Ovary (tissue), 7 donors: ENCODE measurements at regions not wholly inside any gene's neighbourhood (a gene's known extent, or its start where the extent isn't known, plus 50 kb on each side); places are given as distances from the start of the nearest gene placed in this dataset.

ENCODE experiments used
- DNase-seq, 5 donors: peaks; one replicate each; pipeline ENCODE4 v3.0.0-alpha.2; 2019 to 2020
- H3K27ac ChIP-seq, 2 donors: fragments of 200-600 bp; one replicate each; pipeline versions ENCODE4 v1.5.1 to v1.8.0; 2019 to 2022
- H3K27me3 ChIP-seq: fragments of 200-600 bp; one replicate; pipeline ENCODE4 v1.8.0; 2022
- H3K36me3 ChIP-seq: fragments of 200-600 bp; sonication (generic); one replicate; pipeline ENCODE4 v1.5.1; 2019
- H3K4me1 ChIP-seq: one replicate; pipeline ENCODE4 v1.8.1; 2013; ENCODE audit warnings: mild to moderate bottlenecking, moderate library complexity; ENCODE audit not compliant: insufficient read depth
- H3K4me3 ChIP-seq: fragments of 200-600 bp; sonication (generic); one replicate; pipeline ENCODE4 v1.5.1; 2017
- H3K9me3 ChIP-seq, 2 donors: fragments of 200-600 bp in 1 of 2; sonication (generic) in 1 of 2; one replicate each; pipeline versions ENCODE4 v1.5.1 to v1.8.1; 2013 to 2019; ENCODE audit warnings: mild to moderate bottlenecking in 1 of 2, moderate library complexity in 1 of 2
- CTCF ChIP-seq, 3 donors: fragments of 450-650 bp in 2 of 3; fragments of 200-600 bp in 1 of 3; IDR thresholded peaks; one replicate each; pipeline versions ENCODE4 v1.5.1 to v1.8.0; 2016 to 2022; ENCODE audit warnings: antibody characterized with exemption in 3 of 3, mild to moderate bottlenecking in 1 of 3
- EP300 ChIP-seq: sonication (generic); formaldehyde crosslinking; IDR thresholded peaks from one replicate; pipeline ENCODE4 v1.6.1; 2017; ENCODE audit warnings: antibody characterized with exemption
- POLR2A ChIP-seq: fragments of 450-650 bp; IDR thresholded peaks from one replicate; pipeline ENCODE4 v1.6.1; 2017; ENCODE audit warnings: antibody characterized with exemption, mild to moderate bottlenecking, moderate library complexity
- WGBS, 3 donors: extraction: QIAGEN DNeasy Blood & Tissue Kit in 1 of 3; methylation state at CpG; one replicate each; pipeline versions ENCODE4 v1.1.5 to v1.1.7; 2013 to 2017; 5-methylcytosine and 5-hydroxymethylcytosine counted together
- intact Hi-C, 4 donors: fragments of 100-400 bp; cut with DNase I; formaldehyde crosslinking; loops; one replicate each; pipeline versions ENCODE4 v1.11.0 to v1.15.1; 2022 to 2023
- donor health status: DM: no; HTN: no; CAD: no; lungs with moderate emphysema.
- donor health status: DM: no; HTN: no; CAD: no.
- donor health status: Bipolar disorder and iron deficiency.
- donor health status: DM: no; HTN: no; CAD: no.
- donor health status: DM: yes; HTN: yes; CAD: no.

- no peaks in the 10 kb centered on the region for H3K9me3 ChIP-seq
- H3K27me3 ChIP-seq, result no peaks in the 10 kb centered on the region
- no peak for DNase-seq
- intact Hi-C loops, result no loop called here
- H3K36me3 ChIP-seq, result no peaks in the 10 kb centered on the region
- TF ChIP-seq CTCF (IDR thresholded peaks at IDR 0.05), result no peak
- TF ChIP-seq POLR2A, result no peak
- TF ChIP-seq EP300, result no peak
- H3K27ac ChIP-seq, result no peak overlapping the region
- no peak overlapping the region for H3K4me3 ChIP-seq
- WGBS, 3 donors, result 19 to 24% (median 23%) methylated on average over 5 of the region's 5 CpGs
- H3K4me1 ChIP-seq, result no peaks in the 10 kb centered on the region
These were observed 268.0 kb downstream of the TFAP2A start for GRCh38 chr6:10146715-10147451.

- Histone ChIP-seq H3K27me3 (no peaks in the 10 kb centered on the region), H3K4me3 (no peak overlapping the region), H3K4me1 (no peaks in the 10 kb centered on the region), H3K36me3 (no peaks in the 10 kb centered on the region), H3K9me3 (no peaks in the 10 kb centered on the region), H3K27ac (no peak overlapping the region)
- WGBS, 3 donors, result 34 to 46% (median 41%) methylated on average over 1 of the region's 1 CpG
- DNase-seq, result no peak
- TF ChIP-seq EP300, result no peak
- TF ChIP-seq CTCF (IDR thresholded peaks at IDR 0.05), result no peak
- TF ChIP-seq POLR2A, result no peak
- intact Hi-C loops, result no loop called here
These were observed 270.1 kb downstream of the TFAP2A start for GRCh38 chr6:10144772-10145171.

GRCh38 chr6:10141746-10142443, 273.0 kb downstream of the TFAP2A start:
- DNase-seq, result no peak
- Histone ChIP-seq H3K9me3 (no peaks in the 10 kb centered on the region), H3K4me1 (no peaks in the 10 kb centered on the region), H3K4me3 (no peak overlapping the region), H3K27me3 (no peaks in the 10 kb centered on the region), H3K27ac (no peak overlapping the region), H3K36me3 (no peaks in the 10 kb centered on the region)
- TF ChIP-seq POLR2A (no peak), CTCF (IDR thresholded peaks at IDR 0.05) (no peak), EP300 (no peak)
- intact Hi-C loops, result no loop called here
- 52 to 58% (median 57%) methylated on average over 3 of the region's 3 CpGs for WGBS, 3 donors

DNA sequence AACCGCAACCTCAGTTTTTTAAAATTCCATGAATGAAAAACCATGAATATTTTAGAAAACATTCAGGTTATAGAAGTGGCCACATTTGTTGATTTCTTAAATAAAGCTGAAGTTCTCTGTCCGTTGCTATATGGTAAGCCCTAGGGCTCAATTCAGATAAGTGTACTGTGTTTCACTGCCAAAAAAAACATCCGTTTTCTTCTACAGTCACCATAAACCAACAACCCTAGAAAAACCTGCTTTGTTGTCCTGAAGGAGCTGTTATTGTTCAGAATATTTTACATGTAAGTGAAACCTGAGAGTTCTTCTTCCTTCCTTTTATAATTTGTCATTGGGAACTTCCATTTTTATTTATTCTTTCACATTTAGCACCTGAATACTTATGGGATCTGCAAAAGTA, 274.1 kb downstream of the TFAP2A start:
- Histone ChIP-seq H3K9me3 (no peaks in the 10 kb centered on the region), H3K36me3 (no peaks in the 10 kb centered on the region), H3K4me1 (no peaks in the 10 kb centered on the region), H3K27me3 (no peaks in the 10 kb centered on the region), H3K4me3 (no peak overlapping the region), H3K27ac (no peak overlapping the region)
- intact Hi-C loops, result no loop called here
- 28 to 37% (median 32%) methylated on average over 3 of the region's 3 CpGs for WGBS, 3 donors
- TF ChIP-seq POLR2A, result no peak
- TF ChIP-seq EP300, result no peak
- TF ChIP-seq CTCF (IDR thresholded peaks at IDR 0.05), result no peak
- no peak for DNase-seq
